ENCODE measurements at regions not wholly inside any gene's neighbourhood (a gene's known extent, or its start where the extent isn't known, plus 50 kb on each side); places are given as distances from the start of the nearest gene placed in this dataset.

GRCh38 chr9:23577611-23578010 lies 248.4 kb downstream of the ELAVL2 start:
- DNase-seq (ENCODE audit: low read depth, low spot score): no peak

GRCh38 chr9:23581931-23582330 lies 244.1 kb downstream of the ELAVL2 start:
- DNase-seq (ENCODE audit: low read depth, low spot score): no peak

- DNase-seq (ENCODE audit: low read depth, low spot score): no peak
Measured at GRCh38 chr9:23582836-23583235, 243.2 kb downstream of the ELAVL2 start.

GRCh38 chr9:23586906-23587305 lies 239.1 kb downstream of the ELAVL2 start:
- no peak for DNase-seq (ENCODE audit: low read depth, low spot score)

GRCh38 chr9:23587433-23587832 lies 238.6 kb downstream of the ELAVL2 start:
- no peak for DNase-seq (ENCODE audit: low read depth, low spot score)

GRCh38 chr9:23587903-23588302 lies 238.1 kb downstream of the ELAVL2 start:
- no peak for DNase-seq (ENCODE audit: low read depth, low spot score)

GRCh38 chr9:23590276-23591000 lies 235.6 kb downstream of the ELAVL2 start:
- no peak for DNase-seq (ENCODE audit: low read depth, low spot score)

GRCh38 chr9:23594421-23594820 lies 231.6 kb downstream of the ELAVL2 start:
- DNase-seq (ENCODE audit: low read depth, low spot score): no peak

- DNase-seq (ENCODE audit: low read depth, low spot score): no peak
Measured at GRCh38 chr9:23596913-23597634, 229.0 kb downstream of the ELAVL2 start.

GRCh38 chr9:23598994-23599393 lies 227.0 kb downstream of the ELAVL2 start:
- DNase-seq (ENCODE audit: low read depth, low spot score): no peak

GRCh38 chr9:23603311-23603710 lies 222.7 kb downstream of the ELAVL2 start:
- no peak for DNase-seq (ENCODE audit: low read depth, low spot score)

- no peak for DNase-seq (ENCODE audit: low read depth, low spot score)
Measured at GRCh38 chr9:23606107-23606506, 219.9 kb downstream of the ELAVL2 start.

GRCh38 chr9:23608456-23608855 lies 217.6 kb downstream of the ELAVL2 start:
- no peak for DNase-seq (ENCODE audit: low read depth, low spot score)

GRCh38 chr9:23611869-23612268 lies 214.2 kb downstream of the ELAVL2 start:
- DNase-seq (ENCODE audit: low read depth, low spot score): no peak

GRCh38 chr9:23615569-23615968 lies 210.5 kb downstream of the ELAVL2 start:
- DNase-seq (ENCODE audit: low read depth, low spot score): no peak

GRCh38 chr9:23621188-23621587 lies 204.9 kb downstream of the ELAVL2 start:
- DNase-seq (ENCODE audit: low read depth, low spot score): no peak

GRCh38 chr9:23621924-23622323 lies 204.1 kb downstream of the ELAVL2 start:
- no peak for DNase-seq (ENCODE audit: low read depth, low spot score)

GRCh38 chr9:23622396-23622795 lies 203.6 kb downstream of the ELAVL2 start:
- DNase-seq (ENCODE audit: low read depth, low spot score): no peak

GRCh38 chr9:23630488-23630887 lies 195.6 kb downstream of the ELAVL2 start:
- no peak for DNase-seq (ENCODE audit: low read depth, low spot score)

- no peak for DNase-seq (ENCODE audit: low read depth, low spot score)
Measured at GRCh38 chr9:23635276-23635675, 190.8 kb downstream of the ELAVL2 start.

GRCh38 chr9:23636199-23636598 lies 189.8 kb downstream of the ELAVL2 start:
- no peak for DNase-seq (ENCODE audit: low read depth, low spot score)

- DNase-seq (ENCODE audit: low read depth, low spot score): no peak
Measured at GRCh38 chr9:23638011-23638410, 188.0 kb downstream of the ELAVL2 start.

GRCh38 chr9:23638837-23639426 lies 187.1 kb downstream of the ELAVL2 start:
- no peak for DNase-seq (ENCODE audit: low read depth, low spot score)
